IPS DF 6.9 (cell line): ENCODE measurements at regions not wholly inside any gene's neighbourhood (a gene's known extent, or its start where the extent isn't known, plus 50 kb on each side); places are given as distances from the start of the nearest gene placed in this dataset.
"Not testable (repeated sequence)": the region's sequence is repeated elsewhere in the genome, so short reads cannot be mapped to it uniquely, and the experiment has no call there.

ENCODE experiments used
- DNase-seq: peaks from one replicate; pipeline ENCODE4 v3.0.0-alpha.2; 2013; ENCODE audit warnings: low read depth, low spot score
- H3K27ac ChIP-seq: one replicate; pipeline ENCODE4 v1.5.1; 2013; ENCODE audit warnings: low read length, control low read depth
- H3K27me3 ChIP-seq: 2 replicates; pipeline ENCODE4 v1.6.1; 2013; ENCODE audit warnings: mild to moderate bottlenecking, low read length; ENCODE audit not compliant: control insufficient read depth, insufficient read depth
- H3K36me3 ChIP-seq: 2 replicates; pipeline ENCODE4 v1.6.1; 2013; ENCODE audit warnings: low read length; ENCODE audit not compliant: control insufficient read depth, insufficient read depth
- H3K4me1 ChIP-seq: 2 replicates; pipeline ENCODE4 v1.6.1; 2013; ENCODE audit warnings: low read length; ENCODE audit not compliant: control insufficient read depth, insufficient read depth
- H3K4me3 ChIP-seq: 2 replicates; pipeline ENCODE4 v1.5.1; 2013; ENCODE audit warnings: mild to moderate bottlenecking, low read length
- H3K9me3 ChIP-seq: 2 replicates; pipeline ENCODE4 v1.6.1; 2013; ENCODE audit warnings: low read length, inconsistent platforms; ENCODE audit not compliant: control insufficient read depth, insufficient read depth
- WGBS: extraction: QIAGEN DNeasy Blood & Tissue Kit; methylation state at CpG from one replicate; pipeline ENCODE4 v1.1.7; 2013; ENCODE audit warnings: mixed read lengths, missing lambda C conversion rate; ENCODE audit not compliant: insufficient read length, insufficient coverage; 5-methylcytosine and 5-hydroxymethylcytosine counted together

DNA sequence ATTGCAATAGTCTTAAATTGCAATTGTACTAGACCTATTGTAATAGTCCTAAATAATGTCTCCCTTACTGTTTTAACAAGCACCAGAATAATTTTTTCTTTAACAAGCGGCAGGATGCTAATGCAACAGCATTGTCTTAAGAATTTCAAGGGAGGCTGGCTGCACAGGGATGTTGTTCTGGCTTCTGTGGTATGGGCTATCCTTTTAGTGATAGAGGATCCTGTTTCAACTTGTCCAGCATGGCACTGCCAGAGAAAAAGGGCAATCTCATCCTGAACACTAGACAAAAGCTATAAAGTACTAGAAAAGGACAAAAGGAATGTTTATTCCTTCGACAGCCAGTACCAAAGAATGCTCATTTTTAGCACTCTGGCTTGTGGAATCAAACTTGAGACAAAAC lies 405.5 kb upstream of the ACTRT1 start:
- DNase-seq = no peak
- Histone ChIP-seq H3K4me1 (no peaks in the 10 kb centered on the region), H3K27me3 (no peaks in the 10 kb centered on the region), H3K9me3 (no peaks in the 10 kb centered on the region), H3K36me3 (no peaks in the 10 kb centered on the region), H3K27ac (no peak overlapping the region), H3K4me3 (no peak overlapping the region)
- no CpG with 5 or more reads among the region's 2 CpGs for WGBS

GRCh38 chrX:128439159-128439558 lies 387.0 kb upstream of the ACTRT1 start:
- H3K9me3 ChIP-seq = no peaks in the 10 kb centered on the region
- WGBS = no CpG with 5 or more reads among the region's 4 CpGs

DNA sequence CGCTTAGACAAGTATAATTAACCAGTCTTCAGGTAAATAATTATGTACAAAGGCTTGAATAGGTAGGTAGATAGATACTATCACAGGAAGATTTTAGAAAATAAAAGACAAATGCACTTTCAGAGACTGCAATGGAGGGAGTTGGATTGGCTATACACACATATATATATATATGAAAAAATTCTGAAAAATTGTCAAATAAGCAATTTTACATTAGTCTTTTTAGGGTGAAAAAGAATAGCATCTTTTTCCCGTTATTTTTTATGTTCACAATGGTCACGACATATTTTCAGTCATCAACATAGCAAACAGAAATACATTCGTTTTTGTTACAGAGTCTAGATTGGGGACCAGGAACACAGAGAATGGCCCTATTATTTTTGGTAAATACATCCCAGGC lies 385.9 kb upstream of the ACTRT1 start:
- no peaks in the 10 kb centered on the region for H3K9me3 ChIP-seq
- H3K27ac ChIP-seq = no peak overlapping the region
- no peaks in the 10 kb centered on the region for H3K27me3 ChIP-seq
- no peaks in the 10 kb centered on the region for H3K36me3 ChIP-seq
- DNase-seq = no peak
- H3K4me1 ChIP-seq = no peaks in the 10 kb centered on the region
- no peak overlapping the region for H3K4me3 ChIP-seq
- WGBS = no CpG with 5 or more reads among the region's 4 CpGs

More at GRCh38 chrX:128439159-128439558, 387.0 kb upstream of the ACTRT1 start:
- H3K36me3 ChIP-seq = no peaks in the 10 kb centered on the region
- H3K4me3 ChIP-seq = no peak overlapping the region
- H3K4me1 ChIP-seq = no peaks in the 10 kb centered on the region
- H3K27me3 ChIP-seq = no peaks in the 10 kb centered on the region
- DNase-seq = no peak
- no peak overlapping the region for H3K27ac ChIP-seq

DNA sequence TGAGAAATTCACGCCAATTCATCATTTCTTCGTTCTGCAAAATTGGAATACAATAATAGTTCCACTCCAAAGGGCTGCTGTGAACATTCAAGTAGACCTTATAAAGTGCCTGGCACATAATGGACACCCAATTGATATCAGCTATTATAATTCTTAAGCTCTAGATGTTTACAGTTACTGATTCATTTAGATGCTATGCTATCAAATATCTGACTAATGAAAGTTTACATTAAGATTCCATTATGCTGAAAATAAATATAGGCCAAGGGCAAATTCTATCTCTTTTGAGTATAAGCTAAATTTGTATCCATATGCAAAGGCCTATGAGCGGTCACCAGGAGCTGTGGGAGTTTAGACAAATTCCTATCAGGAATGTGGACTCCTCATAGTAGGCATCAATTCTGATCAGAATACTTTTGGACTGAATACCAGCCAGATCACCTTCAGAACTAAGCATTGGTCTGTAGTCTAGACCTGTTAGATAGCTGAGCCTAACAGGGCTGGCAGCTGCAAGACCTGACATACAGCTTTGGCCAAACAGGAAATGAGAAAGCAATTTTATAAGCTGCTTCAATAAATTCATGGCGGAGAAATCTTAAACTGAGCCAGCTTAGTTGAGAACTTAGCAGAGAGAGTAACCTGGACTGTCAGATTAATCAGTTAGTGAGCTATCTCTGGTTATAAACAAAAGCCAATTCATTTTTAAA lies 384.3 kb upstream of the ACTRT1 start:
- Histone ChIP-seq H3K9me3 (no peaks in the 10 kb centered on the region), H3K4me1 (no peaks in the 10 kb centered on the region), H3K27me3 (no peaks in the 10 kb centered on the region), H3K36me3 (no peaks in the 10 kb centered on the region), H3K27ac (no peak overlapping the region), H3K4me3 (no peak overlapping the region)
- no peak for DNase-seq
- no CpG with 5 or more reads among the region's 4 CpGs for WGBS

GRCh38 chrX:128425546-128425945 lies 373.3 kb upstream of the ACTRT1 start:
- DNase-seq = no peak
- Histone ChIP-seq H3K4me3 (no peak overlapping the region), H3K27ac (no peak overlapping the region), H3K27me3 (no peaks in the 10 kb centered on the region), H3K4me1 (no peaks in the 10 kb centered on the region), H3K36me3 (no peaks in the 10 kb centered on the region), H3K9me3 (no peaks in the 10 kb centered on the region)

GRCh38 chrX:128408842-128409241 lies 356.6 kb upstream of the ACTRT1 start:
- DNase-seq = no peak
- no peaks in the 10 kb centered on the region for H3K36me3 ChIP-seq
- H3K27me3 ChIP-seq = no peaks in the 10 kb centered on the region
- whole genome bisulfite sequencing = no CpG with 5 or more reads among the region's 3 CpGs
- no peak overlapping the region for H3K27ac ChIP-seq
- H3K9me3 ChIP-seq = no peaks in the 10 kb centered on the region
- H3K4me3 ChIP-seq = no peak overlapping the region
- no peaks in the 10 kb centered on the region for H3K4me1 ChIP-seq

- Histone ChIP-seq H3K4me1 (no peaks in the 10 kb centered on the region), H3K36me3 (no peaks in the 10 kb centered on the region), H3K9me3 (no peaks in the 10 kb centered on the region), H3K4me3 (no peak overlapping the region), H3K27me3 (no peaks in the 10 kb centered on the region), H3K27ac (no peak overlapping the region)
- DNase-seq = no peak
- no CpG with 5 or more reads among the region's 3 CpGs for WGBS
Measured at GRCh38 chrX:128396601-128397000, 344.4 kb upstream of the ACTRT1 start.

- not testable (repeated sequence) for H3K4me3 ChIP-seq, H3K36me3 ChIP-seq
Measured at GRCh38 chrX:128383846-128384245, 331.6 kb upstream of the ACTRT1 start.

GRCh38 chrX:128365492-128365891 lies 313.3 kb upstream of the ACTRT1 start:
- no peaks in the 10 kb centered on the region for H3K9me3 ChIP-seq

More at GRCh38 chrX:128383846-128384245, 331.6 kb upstream of the ACTRT1 start:
- not testable (repeated sequence) for H3K27me3 ChIP-seq, DNase-seq, H3K9me3 ChIP-seq, H3K27ac ChIP-seq, H3K4me1 ChIP-seq
- no CpG with 5 or more reads among the region's 3 CpGs for WGBS

DNA sequence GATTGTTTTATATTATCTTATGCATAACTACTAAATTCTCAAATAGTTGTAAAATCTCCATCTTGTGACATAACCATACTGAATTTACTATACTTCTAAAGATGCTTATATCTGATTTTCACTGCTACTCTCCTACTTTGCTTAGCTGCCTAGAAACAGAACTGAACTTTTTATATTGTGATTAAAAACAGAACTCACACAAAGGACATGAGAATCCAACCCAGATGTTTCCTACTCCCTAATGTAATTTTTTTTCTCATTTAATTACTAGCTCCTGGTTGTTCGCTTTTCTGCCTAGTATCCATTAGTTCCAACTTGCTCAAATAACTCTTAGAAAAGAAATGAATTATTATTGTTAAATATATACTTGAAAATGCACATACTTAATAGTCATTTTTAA lies 283.5 kb upstream of the ACTRT1 start:
- DNase-seq = no peak
- Histone ChIP-seq H3K9me3 (no peaks in the 10 kb centered on the region), H3K27ac (no peak overlapping the region), H3K4me1 (no peaks in the 10 kb centered on the region), H3K27me3 (no peaks in the 10 kb centered on the region), H3K4me3 (no peak overlapping the region), H3K36me3 (no peaks in the 10 kb centered on the region)
- no CpG with 5 or more reads among the region's 1 CpG for WGBS

More at GRCh38 chrX:128365492-128365891, 313.3 kb upstream of the ACTRT1 start:
- H3K27me3 ChIP-seq = no peaks in the 10 kb centered on the region
- no peak overlapping the region for H3K27ac ChIP-seq
- WGBS = no CpG with 5 or more reads among the region's 3 CpGs
- H3K4me3 ChIP-seq = no peak overlapping the region
- DNase-seq = no peak
- no peaks in the 10 kb centered on the region for H3K4me1 ChIP-seq
- H3K36me3 ChIP-seq = no peaks in the 10 kb centered on the region

DNA sequence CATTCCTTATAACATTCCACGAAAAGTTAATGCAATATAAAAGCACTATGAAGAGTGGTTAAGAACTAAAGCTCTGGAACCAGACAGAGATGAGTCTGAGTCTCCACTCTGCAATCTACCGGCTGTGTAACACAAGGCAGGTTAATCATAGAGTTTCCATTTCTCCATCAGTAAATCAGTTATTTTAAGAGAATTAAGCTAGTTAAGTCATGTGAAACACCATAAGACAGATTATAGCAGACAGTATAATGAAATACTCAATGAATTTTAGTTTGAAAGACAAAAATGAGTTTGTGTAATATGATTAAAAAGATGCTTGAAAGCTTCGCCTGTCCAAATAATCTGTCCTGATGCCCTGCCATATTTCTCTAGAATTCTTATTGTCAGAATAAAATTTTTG lies 282.6 kb upstream of the ACTRT1 start:
- Histone ChIP-seq H3K27me3 (no peaks in the 10 kb centered on the region), H3K4me1 (no peaks in the 10 kb centered on the region), H3K27ac (no peak overlapping the region), H3K4me3 (no peak overlapping the region), H3K36me3 (no peaks in the 10 kb centered on the region), H3K9me3 (no peaks in the 10 kb centered on the region)
- WGBS = no CpG with 5 or more reads among the region's 3 CpGs
- DNase-seq = no peak
